Large intestine (tissue), 3 donors: ENCODE measurements at regions not wholly inside any gene's neighbourhood (a gene's known extent, or its start where the extent isn't known, plus 50 kb on each side); places are given as distances from the start of the nearest gene placed in this dataset.
A peak's percentile ranks its signal among the peaks of the same experiment; 100 is the strongest.

Experiments used
- DNase-seq, 2 donors: peaks; one replicate each; pipeline versions ENCODE4 v3.0.0 to v3.0.0-alpha.2; 2013
- H3K27ac ChIP-seq: one replicate; pipeline ENCODE4 v1.5.1; 2013; ENCODE audit warnings: low read length
- H3K27me3 ChIP-seq: 2 replicates; pipeline ENCODE4 v1.6.1; 2013; ENCODE audit warnings: low read length; ENCODE audit not compliant: control insufficient read depth, insufficient read depth
- H3K36me3 ChIP-seq: 2 replicates; pipeline ENCODE4 v1.6.1; 2013; ENCODE audit warnings: low read length; ENCODE audit not compliant: control insufficient read depth, insufficient read depth
- H3K4me1 ChIP-seq: one replicate; pipeline ENCODE4 v1.6.1; 2013; ENCODE audit warnings: low read length; ENCODE audit not compliant: control insufficient read depth, insufficient read depth
- H3K4me3 ChIP-seq: one replicate; pipeline ENCODE4 v1.5.1; 2013; ENCODE audit warnings: low read length
- H3K9me3 ChIP-seq: one replicate; pipeline ENCODE4 v1.6.1; 2013; ENCODE audit warnings: mild to moderate bottlenecking, low read depth, low read length, moderate library complexity; ENCODE audit not compliant: control insufficient read depth
- WGBS: methylation state at CpG from one replicate; pipeline ENCODE4 v1.1.5; 2013; ENCODE audit warnings: low lambda C conversion rate; ENCODE audit not compliant: insufficient coverage; 5-methylcytosine and 5-hydroxymethylcytosine counted together

DNA sequence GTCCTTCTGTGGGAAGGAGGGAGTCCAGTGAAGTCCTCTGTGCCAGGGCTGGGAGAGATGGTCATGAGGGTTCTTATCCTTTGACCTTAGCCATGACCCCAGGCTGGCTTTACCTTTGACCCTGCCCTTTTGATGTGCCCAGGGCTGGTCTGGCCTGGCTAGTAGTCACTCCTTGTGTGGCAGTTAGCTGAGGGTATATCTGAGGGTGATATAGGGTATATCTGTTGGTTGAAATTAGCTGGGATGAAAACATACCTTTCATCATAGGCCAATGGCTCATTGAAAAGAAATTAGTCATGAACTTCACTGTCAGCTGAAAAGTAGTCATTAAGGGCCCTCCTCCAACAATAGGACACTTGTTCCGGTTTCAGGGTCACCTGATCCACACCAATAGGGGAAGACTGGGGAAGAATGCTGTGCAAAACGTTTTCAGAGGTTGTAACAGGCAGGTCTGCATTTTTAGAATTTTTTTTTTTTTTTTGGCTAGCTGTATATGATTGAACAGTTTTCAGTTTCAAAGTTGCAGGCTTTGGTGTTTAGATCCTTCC, 74.6 kb upstream of the STOX2 start:
- Histone ChIP-seq H3K9me3 (no peaks in the 10 kb centered on the region), H3K4me1 (no peaks in the 10 kb centered on the region), H3K27me3 (no peaks in the 10 kb centered on the region), H3K27ac (no peak overlapping the region), H3K4me3 (no peak overlapping the region), H3K36me3 (no peaks in the 10 kb centered on the region)
- WGBS, result 25% methylated on average over 1 of the region's 2 CpGs
- peak in 1 of 2 donors; percentile 14 for DNase-seq

- no peaks in the 10 kb centered on the region for H3K9me3 ChIP-seq
- H3K36me3 ChIP-seq, result no peaks in the 10 kb centered on the region
- DNase-seq, result no peak
- no peaks in the 10 kb centered on the region for H3K27me3 ChIP-seq
- H3K27ac ChIP-seq, result no peak overlapping the region
- H3K4me1 ChIP-seq, result no peaks in the 10 kb centered on the region
- no peak overlapping the region for H3K4me3 ChIP-seq
- whole genome bisulfite sequencing, result no CpG with 5 or more reads among the region's 9 CpGs
Observed at GRCh38 chr4:183831026-183831446, 74.1 kb upstream of the STOX2 start.

DNA sequence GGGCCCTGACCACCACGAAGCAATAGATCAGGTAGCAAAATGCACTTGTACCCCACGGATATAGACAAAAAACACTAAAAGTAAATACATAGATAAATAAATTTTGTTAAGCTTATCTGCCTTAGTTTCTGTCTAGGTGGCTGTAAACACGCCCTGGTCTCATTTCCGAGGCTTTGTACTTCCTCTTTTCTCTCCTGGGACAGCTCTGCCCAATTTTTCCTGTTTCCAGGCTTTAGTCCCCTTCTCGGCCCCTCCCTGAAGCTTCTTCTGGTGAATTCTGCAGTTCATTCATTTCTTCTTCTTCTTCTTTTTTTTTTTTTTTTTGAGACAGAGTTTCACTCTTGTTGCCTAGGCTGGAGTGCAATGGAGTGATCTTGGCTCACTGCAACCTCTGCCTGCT, 73.4 kb upstream of the STOX2 start:
- WGBS, result 71% methylated on average over 4 of the region's 5 CpGs
- H3K4me1 ChIP-seq, result no peaks in the 10 kb centered on the region

GRCh38 chr4:183832776-183833450, 72.2 kb upstream of the STOX2 start:
- Histone ChIP-seq H3K36me3 (no peaks in the 10 kb centered on the region), H3K27ac (no peak overlapping the region), H3K27me3 (no peaks in the 10 kb centered on the region), H3K4me1 (no peaks in the 10 kb centered on the region), H3K4me3 (no peak overlapping the region), H3K9me3 (no peaks in the 10 kb centered on the region)
- WGBS, result 91% methylated on average over 4 of the region's 9 CpGs
- DNase-seq, result no peak

More for the DNA sequence above, 73.4 kb upstream of the STOX2 start:
- no peak overlapping the region for H3K4me3 ChIP-seq
- H3K27me3 ChIP-seq, result no peaks in the 10 kb centered on the region
- no peaks in the 10 kb centered on the region for H3K36me3 ChIP-seq
- DNase-seq, result no peak
- H3K9me3 ChIP-seq, result no peaks in the 10 kb centered on the region
- H3K27ac ChIP-seq, result no peak overlapping the region

DNA sequence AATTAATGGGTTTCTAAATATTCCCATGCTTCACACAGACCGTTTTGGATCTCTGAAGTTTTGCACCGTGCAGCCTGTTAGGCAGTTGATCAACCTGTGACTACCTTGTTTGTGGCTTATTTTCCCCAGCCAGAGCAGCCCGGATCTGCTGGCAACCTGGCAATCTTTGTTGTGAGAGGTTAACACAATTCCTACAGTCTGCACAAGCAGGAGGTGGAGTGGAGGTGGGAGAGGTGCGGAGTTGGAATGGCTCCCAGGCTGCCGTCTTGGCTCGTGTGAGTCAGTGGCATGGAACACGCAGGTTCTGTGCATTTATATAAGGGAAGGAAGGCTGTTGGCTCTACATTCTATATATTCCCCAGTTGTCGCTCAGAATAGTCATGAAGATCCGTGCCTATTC, 70.9 kb upstream of the STOX2 start:
- no peaks in the 10 kb centered on the region for H3K36me3 ChIP-seq
- H3K27me3 ChIP-seq, result no peaks in the 10 kb centered on the region
- H3K4me1 ChIP-seq, result no peaks in the 10 kb centered on the region
- 77% methylated on average over 3 of the region's 9 CpGs for WGBS
- H3K4me3 ChIP-seq, result no peak overlapping the region
- no peak overlapping the region for H3K27ac ChIP-seq
- DNase-seq, result no peak
- no peaks in the 10 kb centered on the region for H3K9me3 ChIP-seq

DNA sequence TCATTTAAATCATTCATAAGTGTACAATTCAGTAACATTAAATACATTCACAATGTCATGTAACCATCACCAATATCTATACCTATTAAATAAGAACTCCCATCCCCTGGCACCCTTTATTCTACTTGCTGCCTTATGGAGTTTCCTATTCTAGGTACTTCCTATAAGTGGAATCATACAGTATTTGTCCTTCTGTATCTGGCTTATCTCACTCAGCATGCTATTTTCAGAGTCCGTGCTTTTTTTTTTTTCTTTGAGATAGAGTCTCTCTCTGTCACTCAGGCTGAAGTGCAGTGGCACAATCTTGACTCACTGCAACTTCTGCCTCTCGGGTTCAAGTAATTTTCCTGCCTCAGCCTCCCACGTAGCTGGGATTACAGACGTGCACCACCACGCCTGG, 67.9 kb upstream of the STOX2 start:
- Histone ChIP-seq H3K27me3 (no peaks in the 10 kb centered on the region), H3K4me3 (no peak overlapping the region), H3K4me1 (no peaks in the 10 kb centered on the region), H3K36me3 (no peaks in the 10 kb centered on the region), H3K27ac (no peak overlapping the region), H3K9me3 (no peaks in the 10 kb centered on the region)
- DNase-seq, result no peak
- 0% methylated on average over 1 of the region's 5 CpGs for WGBS

- no peak for DNase-seq
- Histone ChIP-seq H3K27me3 (no peaks in the 10 kb centered on the region), H3K4me1 (no peaks in the 10 kb centered on the region), H3K27ac (no peak overlapping the region), H3K36me3 (no peaks in the 10 kb centered on the region), H3K4me3 (no peak overlapping the region), H3K9me3 (no peaks in the 10 kb centered on the region)
- 40% methylated on average over 3 of the region's 16 CpGs for WGBS
Observed at GRCh38 chr4:183838987-183839712, 66.0 kb upstream of the STOX2 start.

DNA sequence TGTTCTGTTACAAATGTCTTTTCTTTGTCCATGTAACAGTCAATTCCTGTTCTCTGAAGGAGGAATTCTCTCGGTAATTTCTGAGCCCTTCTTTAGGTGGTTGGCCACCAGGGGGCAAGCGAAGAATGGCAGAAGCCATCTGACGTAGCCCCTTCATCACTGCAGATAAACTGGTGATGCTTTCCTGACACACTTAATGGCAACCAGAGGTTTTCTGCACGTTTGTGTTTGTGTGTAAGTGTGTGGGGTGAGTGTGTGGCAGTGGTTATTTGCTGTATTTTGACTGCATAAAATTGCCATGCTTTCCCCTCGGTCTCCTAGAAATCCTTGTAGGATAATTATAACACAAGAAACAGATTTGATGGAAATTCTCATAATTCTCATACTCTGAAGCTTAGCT, 64.8 kb upstream of the STOX2 start:
- Histone ChIP-seq H3K27me3 (no peaks in the 10 kb centered on the region), H3K4me3 (no peak overlapping the region), H3K27ac (no peak overlapping the region), H3K9me3 (no peaks in the 10 kb centered on the region), H3K36me3 (no peaks in the 10 kb centered on the region), H3K4me1 (no peaks in the 10 kb centered on the region)
- WGBS, result 0% methylated on average over 1 of the region's 5 CpGs
- peak; percentile 59 to 62 for DNase-seq

DNA sequence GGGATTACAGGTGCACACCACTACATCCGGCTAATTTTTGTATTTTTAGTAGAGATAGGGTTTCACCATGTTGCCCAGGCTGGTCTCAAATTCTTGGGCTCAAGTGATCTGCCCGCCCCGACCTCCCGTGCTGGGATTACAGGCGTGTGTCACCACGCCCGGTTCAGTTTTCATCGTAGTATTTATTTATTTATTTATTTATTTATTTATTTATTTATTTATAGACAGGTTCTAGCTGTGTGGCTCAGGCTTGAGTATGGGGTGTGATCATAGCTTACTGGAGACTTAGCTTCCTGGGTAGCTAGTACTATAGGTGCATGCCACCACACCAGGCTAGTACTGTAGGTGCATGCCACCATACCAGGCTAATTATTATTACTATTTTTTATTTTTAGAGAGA, 64.1 kb upstream of the STOX2 start:
- Histone ChIP-seq H3K27ac (no peak overlapping the region), H3K36me3 (no peaks in the 10 kb centered on the region), H3K4me3 (no peak overlapping the region), H3K9me3 (no peaks in the 10 kb centered on the region), H3K4me1 (no peaks in the 10 kb centered on the region), H3K27me3 (no peaks in the 10 kb centered on the region)
- DNase-seq, result no peak
- 84% methylated on average over 6 of the region's 8 CpGs for WGBS

DNA sequence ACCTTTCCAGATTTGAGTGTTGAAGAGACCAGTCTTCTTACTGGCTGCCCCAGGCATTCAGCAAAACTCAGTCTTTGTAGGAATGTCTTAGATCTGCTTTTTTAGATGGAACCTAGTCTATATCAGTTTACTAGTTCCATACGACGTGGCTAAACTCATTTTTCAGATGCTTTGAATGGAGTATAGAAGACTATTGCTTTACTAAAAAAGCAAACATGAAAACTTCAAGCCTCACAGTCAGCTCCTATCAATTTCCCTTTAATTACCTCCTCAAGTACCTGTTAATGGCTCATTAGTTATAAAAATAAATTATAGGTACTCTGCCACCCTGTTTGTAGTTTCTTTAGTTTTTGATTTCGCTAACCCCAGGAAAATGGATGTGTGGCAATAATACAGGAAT, 63.0 kb upstream of the STOX2 start:
- no CpG with 5 or more reads among the region's 3 CpGs for WGBS
- H3K4me3 ChIP-seq, result no peak overlapping the region

More for the DNA sequence above, 63.0 kb upstream of the STOX2 start:
- no peaks in the 10 kb centered on the region for H3K4me1 ChIP-seq
- no peak overlapping the region for H3K27ac ChIP-seq
- no peaks in the 10 kb centered on the region for H3K27me3 ChIP-seq
- DNase-seq, result no peak
- no peaks in the 10 kb centered on the region for H3K9me3 ChIP-seq
- H3K36me3 ChIP-seq, result no peaks in the 10 kb centered on the region
